Esophagus mucosa (tissue), 1 donor: ENCODE measurements at regions not wholly inside any gene's neighbourhood (a gene's known extent, or its start where the extent isn't known, plus 50 kb on each side); places are given as distances from the start of the nearest gene placed in this dataset.
"Not testable (repeated sequence)": the region's sequence is repeated elsewhere in the genome, so short reads cannot be mapped to it uniquely, and the experiment has no call there.

Source experiments
- ATAC-seq: fragments of 200-7000 bp; cut with Tn5 transposase; one replicate; pipeline ENCODE4 v1.9.1; 2020
- donor health status: DM: yes; HTN: yes; CAD: no.

GRCh38 chr16:16448423-16448822, 69.5 kb downstream of the NPIPA7 start:
- ATAC-seq: peak; percentile 77

GRCh38 chr16:16449712-16450237, 70.8 kb downstream of the NPIPA7 start:
- ATAC-seq: peak; percentile 90

- not testable (repeated sequence) for ATAC-seq
Measured at GRCh38 chr16:16451721-16452410, 72.9 kb downstream of the NPIPA7 start.

GRCh38 chr16:16458579-16458978, 79.6 kb downstream of the NPIPA7 start:
- not testable (repeated sequence) for ATAC-seq

GRCh38 chr16:16463792-16464191, 84.9 kb downstream of the NPIPA7 start:
- not testable (repeated sequence) for ATAC-seq

- ATAC-seq: not testable (repeated sequence)
Measured at GRCh38 chr16:16488919-16489318, 110.0 kb downstream of the NPIPA7 start.

GRCh38 chr16:16489466-16489865, 110.5 kb downstream of the NPIPA7 start:
- ATAC-seq: not testable (repeated sequence)

- not testable (repeated sequence) for ATAC-seq
Measured at GRCh38 chr16:16494114-16494513, 115.2 kb downstream of the NPIPA7 start.

- not testable (repeated sequence) for ATAC-seq
Measured at GRCh38 chr16:16494998-16495397, 116.1 kb downstream of the NPIPA7 start.

GRCh38 chr16:16499875-16500274, 120.9 kb downstream of the NPIPA7 start:
- not testable (repeated sequence) for ATAC-seq

- not testable (repeated sequence) for ATAC-seq
Measured at GRCh38 chr16:16507041-16507440, 128.1 kb downstream of the NPIPA7 start.

GRCh38 chr16:16508344-16508743, 129.4 kb downstream of the NPIPA7 start:
- not testable (repeated sequence) for ATAC-seq

GRCh38 chr16:16519395-16519794, 140.5 kb downstream of the NPIPA7 start:
- peak; percentile 88 for ATAC-seq

- ATAC-seq: peak; percentile 44
Measured at GRCh38 chr16:16521239-16522002, 142.5 kb downstream of the NPIPA7 start.

GRCh38 chr16:16526998-16527397, 148.1 kb downstream of the NPIPA7 start:
- ATAC-seq: not testable (repeated sequence)

GRCh38 chr16:16530744-16531143, 151.8 kb downstream of the NPIPA7 start:
- peak; percentile 56 for ATAC-seq

- not testable (repeated sequence) for ATAC-seq
Measured at GRCh38 chr16:16535565-16535964, 156.6 kb downstream of the NPIPA7 start.

- ATAC-seq: not testable (repeated sequence)
Measured at GRCh38 chr16:16536151-16536550, 157.2 kb downstream of the NPIPA7 start.

- ATAC-seq: not testable (repeated sequence)
Measured at GRCh38 chr16:16549710-16550109, 170.8 kb downstream of the NPIPA7 start.

- not testable (repeated sequence) for ATAC-seq
Measured at GRCh38 chr16:16550824-16551223, 171.9 kb downstream of the NPIPA7 start.

- not testable (repeated sequence) for ATAC-seq
Measured at GRCh38 chr16:16552819-16553340, 173.9 kb downstream of the NPIPA7 start.

- peak; percentile 76 for ATAC-seq
Measured at GRCh38 chr16:16559179-16559740, 180.3 kb downstream of the NPIPA7 start.

- not testable (repeated sequence) for ATAC-seq
Measured at GRCh38 chr16:16561532-16561931, 182.6 kb downstream of the NPIPA7 start.
